ENCODE measurements at regions not wholly inside any gene's neighbourhood (a gene's known extent, or its start where the extent isn't known, plus 50 kb on each side); places are given as distances from the start of the nearest gene placed in this dataset.
"Not testable (repeated sequence)": the region's sequence is repeated elsewhere in the genome, so short reads cannot be mapped to it uniquely, and the experiment has no call there.

DNA sequence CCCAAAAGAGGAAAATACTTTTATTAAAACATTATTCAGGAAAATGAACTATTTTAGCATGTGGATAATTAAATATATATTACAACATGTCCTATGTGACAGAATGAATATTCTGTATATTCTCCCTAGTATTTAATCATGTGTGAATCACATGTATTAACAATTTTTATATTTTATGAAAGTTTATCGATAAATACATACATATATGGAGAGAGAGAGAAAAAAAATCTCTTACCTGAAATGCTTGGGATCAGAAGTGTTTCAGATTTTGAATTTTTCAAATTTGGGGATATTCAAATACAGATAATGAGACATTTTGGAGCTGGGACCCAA lies 228.6 kb upstream of the RBBP8 start:
- no peak for FAIRE-seq

DNA sequence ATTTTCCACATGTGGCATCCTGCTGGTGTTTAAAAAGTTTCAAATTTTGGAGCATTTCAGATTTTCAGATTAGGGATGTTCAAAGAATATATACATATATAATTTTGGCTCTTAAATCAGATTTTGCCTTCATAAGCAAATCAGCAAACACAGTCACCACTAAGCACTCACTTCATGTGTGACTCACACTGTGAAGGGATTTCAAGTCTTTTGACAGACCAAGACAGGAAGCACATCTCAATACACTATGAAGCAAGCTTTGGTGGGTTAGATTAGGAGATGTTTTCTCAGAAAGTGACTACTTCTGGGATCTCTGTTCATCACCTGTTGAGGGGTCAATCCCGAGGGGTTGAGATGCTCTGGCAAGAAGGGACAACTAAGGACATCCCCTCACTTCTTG lies 227.8 kb upstream of the RBBP8 start:
- FAIRE-seq, result no peak

GRCh38 chr18:22706025-22706424 lies 227.1 kb upstream of the RBBP8 start:
- FAIRE-seq, result not testable (repeated sequence)

GRCh38 chr18:22709288-22710060 lies 223.7 kb upstream of the RBBP8 start:
- no peak for FAIRE-seq

DNA sequence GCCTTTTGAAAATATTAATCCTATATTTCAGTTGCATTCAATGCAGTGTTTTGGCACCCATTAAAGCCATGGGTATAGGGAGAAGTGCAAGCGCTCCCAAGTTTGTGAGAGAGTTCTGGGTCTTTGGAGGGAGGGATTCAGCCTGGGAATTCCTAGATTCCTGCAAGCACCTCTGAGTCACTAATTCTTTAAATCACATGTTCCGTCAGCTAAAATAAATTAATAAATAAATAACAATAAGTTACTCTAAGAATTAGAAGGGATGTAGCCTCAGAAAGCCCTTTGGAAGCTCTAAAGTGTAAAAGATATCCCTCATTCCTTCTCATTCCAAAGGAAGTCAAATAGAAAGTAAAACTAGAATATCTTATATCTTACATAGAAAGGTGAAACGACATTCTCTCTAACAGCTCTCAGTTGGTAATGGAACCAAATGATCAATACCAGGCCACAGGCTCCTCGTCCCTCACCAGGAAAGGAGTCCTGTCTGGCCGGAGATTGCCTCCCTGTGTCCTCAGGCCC lies 222.4 kb upstream of the RBBP8 start:
- no peak for FAIRE-seq

DNA sequence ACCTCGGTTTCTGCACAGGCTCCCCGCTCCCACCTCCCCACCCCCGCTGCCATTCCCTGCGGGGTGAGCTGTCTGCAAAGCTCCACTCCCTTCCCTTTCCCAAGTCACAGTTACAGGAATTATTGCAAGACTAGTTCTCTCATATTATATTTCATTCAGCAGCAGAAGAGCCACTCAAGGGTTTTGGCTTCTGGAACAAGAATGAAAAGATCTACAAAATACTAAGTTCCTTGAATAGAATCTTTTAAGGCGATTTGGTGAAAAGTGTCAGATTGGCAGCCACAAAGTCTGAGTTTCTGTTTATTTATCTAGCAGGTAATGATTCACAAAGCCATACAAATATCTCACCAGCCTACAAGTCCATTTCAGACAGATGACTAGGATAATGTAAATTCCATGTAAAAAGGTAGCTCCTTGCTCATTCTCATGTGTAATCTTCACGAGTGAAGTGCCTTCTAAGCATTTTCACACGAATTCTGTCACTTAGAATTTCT lies 221.9 kb upstream of the RBBP8 start:
- FAIRE-seq, result no peak

DNA sequence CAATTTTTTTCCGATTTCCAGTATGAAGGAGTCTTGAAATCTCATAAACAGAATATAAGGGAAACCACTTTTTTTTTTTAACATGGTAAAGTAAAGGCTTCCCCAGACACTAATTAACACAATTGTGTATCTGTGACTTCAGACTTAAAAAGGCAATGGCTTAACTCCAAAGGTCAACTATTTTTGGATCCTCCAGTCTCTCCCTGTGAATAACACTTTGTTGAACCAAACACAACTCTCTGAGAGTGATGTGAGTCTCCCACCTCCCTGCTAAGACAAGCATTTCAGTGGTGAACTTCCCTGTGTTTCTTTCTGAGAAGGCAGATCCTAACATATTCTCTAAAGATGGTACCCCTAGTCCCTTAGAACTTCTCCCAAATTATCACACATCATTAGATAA lies 219.6 kb upstream of the RBBP8 start:
- FAIRE-seq, result no peak

DNA sequence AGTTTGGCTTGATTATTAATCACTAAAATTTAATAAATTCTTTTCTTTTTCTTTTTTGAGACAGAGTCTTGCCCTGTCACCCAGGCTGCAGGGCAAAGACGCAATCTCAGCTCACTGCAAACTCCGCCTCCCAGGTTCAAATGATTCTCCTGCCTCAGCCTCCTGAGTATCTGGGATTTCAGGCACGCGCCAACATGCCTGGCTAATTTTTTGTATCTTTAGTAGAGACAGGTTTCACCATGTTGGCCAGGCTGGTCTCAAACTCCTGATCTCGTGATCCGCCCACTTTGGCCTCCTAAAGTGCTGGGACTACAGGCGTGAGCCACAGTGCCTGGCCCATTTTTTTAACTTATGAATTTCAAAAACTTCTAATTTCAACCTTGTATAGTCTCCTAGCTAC lies 215.6 kb upstream of the RBBP8 start:
- not testable (repeated sequence) for FAIRE-seq

- no peak for FAIRE-seq
Observed at GRCh38 chr18:22723221-22723620, 209.9 kb upstream of the RBBP8 start.

DNA sequence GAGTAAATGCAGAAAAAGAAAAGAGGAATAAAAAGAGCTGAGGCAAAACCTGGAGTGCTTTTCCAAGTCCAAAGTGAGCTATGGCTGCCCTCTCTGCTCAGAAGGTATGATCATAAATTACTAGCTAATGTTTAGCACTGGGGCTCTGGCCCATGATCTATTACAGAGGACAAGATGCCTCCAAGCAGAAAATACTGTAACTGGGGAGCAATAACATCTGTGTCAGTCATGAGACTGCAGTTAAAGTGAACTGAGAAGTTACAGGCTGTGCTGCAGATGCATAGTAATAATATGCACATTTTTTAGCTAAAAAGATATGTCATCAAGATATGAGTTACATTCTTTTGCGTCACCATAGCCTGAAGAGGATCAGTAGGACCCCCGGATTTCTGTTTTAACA lies 209.4 kb upstream of the RBBP8 start:
- no peak for FAIRE-seq

DNA sequence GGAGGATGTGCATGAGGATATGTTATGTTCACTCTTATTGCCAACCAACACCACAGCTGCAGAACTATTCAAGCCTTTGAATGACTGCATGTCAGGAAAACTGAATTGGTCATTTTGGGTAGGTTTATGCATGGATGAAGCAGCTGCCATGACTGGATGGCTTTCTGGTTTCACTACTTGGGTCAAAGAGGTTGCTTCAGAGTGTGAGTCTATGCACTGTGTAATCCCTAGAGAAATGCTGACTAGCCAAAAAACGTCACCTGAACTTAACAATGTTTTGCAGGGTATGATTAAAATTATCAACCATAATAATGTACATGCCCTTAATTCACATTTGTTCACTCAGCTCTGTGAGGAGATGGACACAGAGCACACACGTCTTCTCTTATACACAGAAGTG lies 206.7 kb upstream of the RBBP8 start:
- no peak for FAIRE-seq

- FAIRE-seq, result no peak
Observed at GRCh38 chr18:22728016-22728415, 205.1 kb upstream of the RBBP8 start.

DNA sequence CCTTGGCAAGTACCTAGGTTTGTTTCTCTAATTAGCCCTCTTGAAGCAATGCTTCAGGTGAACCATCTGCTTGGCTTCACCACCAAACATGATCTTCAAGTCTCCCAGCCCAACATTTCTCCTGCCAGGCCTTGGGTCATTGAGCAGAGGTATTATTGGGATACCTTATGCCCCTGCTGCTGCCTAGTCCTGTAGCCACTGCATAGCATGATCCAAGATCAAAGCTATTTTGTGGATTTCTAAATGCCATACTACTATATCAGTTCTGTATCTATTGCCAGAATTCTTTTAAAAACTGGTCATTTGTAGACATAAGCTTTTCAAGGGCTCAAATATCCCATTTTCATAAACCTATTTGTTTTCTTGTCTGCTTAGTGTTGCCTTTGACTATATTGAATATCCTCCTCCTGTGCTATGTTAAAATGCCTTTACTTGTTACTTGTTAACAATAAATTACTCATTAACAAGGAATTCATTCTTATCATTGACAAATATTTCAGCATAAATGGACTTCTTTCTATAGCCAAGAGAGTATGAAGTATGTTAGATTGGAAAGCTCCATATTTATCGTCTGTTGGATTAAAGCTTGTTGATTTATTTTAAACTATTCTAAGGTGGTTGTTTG lies 204.5 kb upstream of the RBBP8 start:
- no peak for FAIRE-seq

DNA sequence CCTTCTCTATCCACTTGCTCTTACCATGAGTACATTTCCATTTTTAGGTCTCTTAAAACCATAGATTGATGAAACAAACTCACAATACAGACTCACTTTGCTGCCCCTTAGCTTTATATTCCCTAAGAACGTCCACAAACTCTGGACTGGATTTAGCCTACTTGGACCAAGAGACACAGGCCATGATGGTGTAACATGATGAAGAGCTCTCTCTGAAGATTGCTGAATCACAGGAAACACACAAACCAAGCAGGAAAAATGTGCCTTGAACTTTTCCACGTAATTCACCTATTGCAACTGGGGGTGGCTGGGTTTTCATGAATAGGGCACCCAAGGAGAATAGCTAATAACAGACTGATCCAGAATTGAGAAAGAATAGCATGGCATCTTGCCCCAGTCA lies 201.7 kb upstream of the RBBP8 start:
- no peak for FAIRE-seq

DNA sequence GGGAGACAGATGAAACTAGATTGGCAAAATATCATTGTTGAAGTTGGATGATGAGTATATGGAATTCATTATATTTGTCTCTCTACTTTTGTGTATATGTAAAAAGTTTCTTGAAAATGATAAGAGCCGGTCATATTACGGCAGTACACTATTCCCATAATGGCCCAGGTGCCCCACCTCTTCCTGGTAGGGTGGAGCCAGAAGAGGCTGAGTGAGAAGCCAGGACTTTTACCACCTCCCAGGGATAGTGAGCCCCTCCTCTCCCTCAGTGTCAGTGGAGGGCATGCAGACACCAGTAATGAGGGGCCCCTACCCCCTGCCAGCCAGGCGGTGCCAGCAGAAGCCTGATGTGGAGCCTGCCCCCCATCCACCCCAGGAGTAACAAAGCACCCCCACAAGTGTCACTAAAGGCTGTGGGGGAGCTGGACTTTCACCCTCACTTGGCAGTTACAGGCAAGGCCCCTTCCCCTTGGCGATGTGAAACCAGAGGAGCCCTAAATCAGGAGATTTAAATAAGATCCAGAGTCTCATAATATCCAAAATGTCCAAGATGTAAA lies 198.9 kb upstream of the RBBP8 start:
- no peak for FAIRE-seq

DNA sequence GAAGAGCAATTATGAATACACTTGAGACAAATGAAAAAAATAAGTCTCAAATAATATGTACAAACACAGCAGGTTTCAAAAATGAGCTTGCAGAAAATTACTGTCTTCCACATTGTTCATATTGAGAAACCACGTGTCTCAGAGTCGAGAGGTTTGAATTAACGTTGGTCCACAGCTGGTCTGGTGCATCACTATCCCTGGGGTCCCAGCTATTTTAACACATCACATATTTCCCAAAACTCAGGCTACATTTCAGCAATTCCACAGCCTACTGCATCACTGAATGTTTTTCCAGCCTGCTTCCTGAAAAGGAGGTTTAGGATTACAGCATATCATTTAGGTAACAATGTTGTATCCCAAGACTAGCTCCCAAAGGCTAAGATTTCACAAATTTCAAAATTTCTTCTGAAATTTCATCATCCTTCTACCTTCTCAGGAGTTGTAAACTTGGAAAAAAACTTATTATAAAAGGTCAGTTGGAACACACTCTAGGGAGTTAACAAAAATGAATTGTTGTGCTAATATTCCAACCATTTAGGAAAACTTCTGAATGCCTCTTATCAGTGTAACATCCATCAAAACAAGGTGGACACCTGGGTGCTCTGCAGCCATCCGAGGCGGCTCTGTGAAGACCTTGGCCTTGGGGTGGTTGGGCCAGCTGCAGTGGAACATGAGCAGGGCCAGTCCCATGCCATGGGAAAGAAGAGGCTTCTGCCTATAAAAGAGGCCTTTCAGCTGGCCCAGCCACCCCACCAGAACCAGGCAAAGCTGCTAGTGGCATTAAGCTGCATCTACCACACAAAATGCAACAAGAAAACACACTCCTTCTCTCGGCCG lies 198.1 kb upstream of the RBBP8 start:
- no peak for FAIRE-seq

GRCh38 chr18:22737054-22737453 lies 196.1 kb upstream of the RBBP8 start:
- no peak for FAIRE-seq

- no peak for FAIRE-seq
Observed at GRCh38 chr18:22739061-22739642, 194.0 kb upstream of the RBBP8 start.

GRCh38 chr18:22739789-22740188 lies 193.3 kb upstream of the RBBP8 start:
- FAIRE-seq, result no peak

GRCh38 chr18:22741318-22741717 lies 191.8 kb upstream of the RBBP8 start:
- no peak for FAIRE-seq

- FAIRE-seq, result no peak
Observed at GRCh38 chr18:22742409-22742808, 190.7 kb upstream of the RBBP8 start.

DNA sequence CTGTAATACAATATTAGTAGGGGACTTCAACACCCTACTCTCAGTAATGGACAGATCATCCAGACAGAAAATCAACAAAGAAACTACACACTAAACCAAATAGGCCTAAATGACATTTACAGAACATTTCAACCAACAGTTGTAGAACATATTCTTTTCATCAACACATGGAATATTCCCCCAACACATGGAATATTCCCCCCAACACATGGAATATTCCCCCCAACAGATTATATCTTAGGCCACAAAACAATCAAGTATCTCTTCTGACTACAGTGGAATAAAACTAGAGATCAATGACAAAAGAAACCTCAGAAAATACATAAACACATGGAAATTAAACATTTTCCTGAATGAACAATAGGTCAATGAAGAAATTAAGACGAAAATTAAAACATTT lies 187.2 kb upstream of the RBBP8 start:
- FAIRE-seq, result no peak

- no peak for FAIRE-seq
Observed at GRCh38 chr18:22752014-22752413, 181.1 kb upstream of the RBBP8 start.

Data from endometrium (tissue), 2 donors.